Uterus (tissue), 2 donors: ENCODE measurements at regions not wholly inside any gene's neighbourhood (a gene's known extent, or its start where the extent isn't known, plus 50 kb on each side); places are given as distances from the start of the nearest gene placed in this dataset.

Experiments
- POLR2A ChIP-seq, 2 donors: fragments of 450-650 bp; IDR thresholded peaks; one replicate each; pipeline ENCODE4 v1.6.1; 2016; ENCODE audit warnings: antibody characterized with exemption in 2 of 2, mild to moderate bottlenecking in 1 of 2, moderate library complexity in 1 of 2
- TF ChIP-seq, protein P1 (sequence below), 4 experiments: fragments of 200-600 bp in 2 of 4; fragments of 450-650 bp in 2 of 4; sonication (generic) in 2 of 4; IDR thresholded peaks; one replicate each; pipeline ENCODE4 v1.5.1; 2016 to 2019; ENCODE audit warnings: antibody characterized with exemption in 4 of 4, mild to moderate bottlenecking in 2 of 4, moderate library complexity in 1 of 4

DNA sequence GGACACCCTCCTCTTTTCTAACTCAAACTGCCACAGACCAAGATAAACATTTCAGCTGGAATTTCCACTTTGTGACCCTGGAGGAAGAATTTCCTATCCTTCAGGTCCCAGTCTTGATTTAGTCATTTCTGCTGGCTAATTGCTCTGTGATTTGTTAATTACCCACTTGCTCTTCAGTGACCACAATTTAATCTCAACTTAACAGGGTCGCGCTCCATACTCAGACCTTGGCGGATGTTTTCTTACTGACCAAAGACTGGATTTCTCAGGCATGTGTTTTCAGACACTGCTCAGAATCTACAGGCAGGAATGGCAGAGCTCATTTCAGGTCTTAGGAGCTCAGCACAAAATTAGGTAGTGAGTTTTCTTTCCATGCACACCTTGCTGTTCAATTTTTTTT lies 188.9 kb downstream of the ASMT start:
- TF ChIP-seq, protein P1, sequence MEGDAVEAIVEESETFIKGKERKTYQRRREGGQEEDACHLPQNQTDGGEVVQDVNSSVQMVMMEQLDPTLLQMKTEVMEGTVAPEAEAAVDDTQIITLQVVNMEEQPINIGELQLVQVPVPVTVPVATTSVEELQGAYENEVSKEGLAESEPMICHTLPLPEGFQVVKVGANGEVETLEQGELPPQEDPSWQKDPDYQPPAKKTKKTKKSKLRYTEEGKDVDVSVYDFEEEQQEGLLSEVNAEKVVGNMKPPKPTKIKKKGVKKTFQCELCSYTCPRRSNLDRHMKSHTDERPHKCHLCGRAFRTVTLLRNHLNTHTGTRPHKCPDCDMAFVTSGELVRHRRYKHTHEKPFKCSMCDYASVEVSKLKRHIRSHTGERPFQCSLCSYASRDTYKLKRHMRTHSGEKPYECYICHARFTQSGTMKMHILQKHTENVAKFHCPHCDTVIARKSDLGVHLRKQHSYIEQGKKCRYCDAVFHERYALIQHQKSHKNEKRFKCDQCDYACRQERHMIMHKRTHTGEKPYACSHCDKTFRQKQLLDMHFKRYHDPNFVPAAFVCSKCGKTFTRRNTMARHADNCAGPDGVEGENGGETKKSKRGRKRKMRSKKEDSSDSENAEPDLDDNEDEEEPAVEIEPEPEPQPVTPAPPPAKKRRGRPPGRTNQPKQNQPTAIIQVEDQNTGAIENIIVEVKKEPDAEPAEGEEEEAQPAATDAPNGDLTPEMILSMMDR (IDR thresholded peaks at IDR 0.05): no peak
- no peak for TF ChIP-seq POLR2A (IDR thresholded peaks at IDR 0.05)
